Activated CD4-positive, alpha-beta T cell treated with anti-CD3 and anti-CD28 coated beads for 48 hours (primary cell): ENCODE measurements at regions not wholly inside any gene's neighbourhood (a gene's known extent, or its start where the extent isn't known, plus 50 kb on each side); places are given as distances from the start of the nearest gene placed in this dataset.
A peak's percentile ranks its signal among the peaks of the same experiment; 100 is the strongest.

Source experiments
- DNase-seq: peaks from one replicate; pipeline ENCODE4 v3.0.0-alpha.2; 2020

DNA sequence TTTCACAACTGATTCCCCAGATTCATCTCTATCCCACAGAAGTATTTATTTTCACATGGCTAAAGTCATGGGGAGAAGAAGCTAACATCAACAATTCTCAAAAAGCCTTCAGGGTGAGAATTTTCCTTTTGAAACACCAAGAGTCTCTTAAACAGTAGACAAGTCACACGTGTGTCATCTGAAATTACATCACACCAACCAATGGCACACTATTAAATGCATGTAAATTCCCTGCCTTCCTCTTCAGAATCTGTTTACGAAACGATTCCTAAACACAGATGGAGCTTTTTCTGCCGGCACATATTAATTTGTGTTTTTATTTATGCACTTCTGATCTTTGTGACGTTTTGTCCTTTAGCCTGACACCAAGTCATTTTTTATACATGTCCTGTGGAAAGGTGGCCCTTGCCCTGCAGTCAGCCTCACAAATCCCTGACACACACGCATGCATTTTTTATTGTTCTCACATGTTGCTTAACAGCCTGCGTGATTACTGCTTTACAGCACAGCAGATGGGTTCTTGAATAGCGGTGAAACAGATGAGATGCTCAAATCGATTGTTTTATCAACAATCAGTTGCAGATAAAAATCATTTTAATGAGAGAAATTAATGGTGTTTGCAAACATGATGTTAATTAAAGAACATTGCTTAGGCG lies 735.9 kb upstream of the TENM3 start:
- DNase-seq = no peak

DNA sequence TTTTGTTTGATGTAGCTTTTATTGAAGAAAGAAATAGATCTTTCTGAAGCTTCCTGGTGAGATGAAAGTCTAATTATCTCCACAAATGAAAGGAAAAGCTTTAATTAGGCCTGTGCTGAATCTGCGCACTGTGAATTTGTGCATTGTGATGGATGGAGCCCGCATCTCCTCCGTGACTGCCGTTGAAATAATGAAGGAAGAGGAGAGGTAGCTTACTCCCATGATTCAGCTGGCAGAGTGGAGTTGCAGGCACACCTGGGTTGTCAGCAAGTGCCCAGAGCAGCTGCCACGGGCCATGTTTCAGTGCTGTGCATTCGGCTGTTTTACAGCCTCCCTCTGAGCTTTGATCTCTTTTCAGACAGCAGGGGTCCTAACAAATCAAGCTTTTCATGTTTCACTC lies 735.3 kb upstream of the TENM3 start:
- no peak for DNase-seq

DNA sequence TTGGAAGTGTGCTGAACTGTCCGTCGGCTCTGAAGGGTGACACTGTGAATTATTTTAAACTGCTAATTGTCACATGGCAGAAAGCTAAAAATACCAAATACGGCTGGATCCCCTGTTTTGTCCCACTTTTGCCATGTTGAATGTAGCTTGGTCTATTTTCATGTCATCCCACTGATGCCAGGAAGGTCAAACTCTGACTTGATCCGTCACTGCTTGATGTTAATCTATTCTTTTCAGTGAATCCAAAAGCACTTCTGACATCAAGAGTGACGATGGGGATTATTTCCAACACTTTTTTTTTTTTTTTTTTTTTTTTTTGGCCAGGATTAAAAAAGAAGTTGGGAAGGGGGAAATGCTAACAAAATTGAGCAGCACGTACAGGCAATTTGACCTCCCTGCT lies 734.6 kb upstream of the TENM3 start:
- no peak for DNase-seq

DNA sequence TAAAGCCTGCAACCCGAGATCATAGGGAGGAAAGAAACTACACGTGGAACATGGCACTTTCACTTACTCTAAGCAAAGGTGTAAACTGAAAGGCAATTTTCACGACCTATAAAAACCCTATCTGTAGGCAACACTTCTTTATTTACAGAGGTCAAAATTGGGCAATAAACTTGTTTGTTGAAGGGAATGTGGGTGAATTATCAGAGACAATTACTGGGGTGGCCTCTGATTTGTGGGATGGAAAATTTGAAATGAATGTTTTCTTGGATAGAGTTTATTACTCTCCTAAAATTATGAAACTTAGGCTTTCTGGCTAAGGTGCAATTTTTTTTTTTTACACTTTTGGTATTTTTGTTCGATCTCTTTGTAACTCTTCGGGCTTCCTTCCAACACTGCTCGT lies 734.1 kb upstream of the TENM3 start:
- DNase-seq = no peak

DNA sequence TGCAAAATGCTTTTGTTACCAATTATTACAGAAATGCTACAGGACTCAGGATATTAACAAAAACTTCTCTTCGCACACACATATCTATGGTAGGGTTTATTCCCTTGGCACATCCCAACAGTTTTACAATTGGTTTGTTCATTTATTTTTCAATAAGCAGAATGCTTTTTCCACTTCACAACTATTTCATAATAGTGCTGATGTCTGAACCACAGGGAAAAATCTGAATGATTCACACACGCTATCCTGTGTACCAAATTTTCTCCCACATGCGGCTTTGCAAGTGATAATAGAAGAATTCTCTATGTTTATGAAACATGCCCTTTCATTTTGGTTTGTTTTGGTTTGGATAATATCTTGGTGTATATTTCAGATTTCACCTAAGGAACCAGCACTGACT lies 725.7 kb upstream of the TENM3 start:
- no peak for DNase-seq

DNA sequence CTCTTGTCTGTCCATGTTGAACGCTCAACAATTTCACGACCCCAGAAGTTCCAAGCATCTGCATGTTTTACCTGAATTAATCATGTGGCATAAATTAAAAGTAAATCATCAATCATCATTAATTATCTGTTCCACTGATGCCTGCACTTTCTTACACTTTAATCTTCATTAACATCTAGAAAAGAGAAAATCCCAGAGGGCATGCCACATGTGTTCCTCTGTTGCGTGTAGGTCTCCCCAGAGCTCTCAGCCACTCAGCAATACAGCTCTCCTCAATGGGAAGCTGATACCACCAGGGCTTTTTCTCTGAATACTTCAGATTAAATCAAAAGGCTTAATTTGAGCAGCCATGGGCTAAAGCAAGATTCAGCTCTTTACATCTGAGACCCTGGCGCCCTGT lies 722.4 kb upstream of the TENM3 start:
- no peak for DNase-seq

DNA sequence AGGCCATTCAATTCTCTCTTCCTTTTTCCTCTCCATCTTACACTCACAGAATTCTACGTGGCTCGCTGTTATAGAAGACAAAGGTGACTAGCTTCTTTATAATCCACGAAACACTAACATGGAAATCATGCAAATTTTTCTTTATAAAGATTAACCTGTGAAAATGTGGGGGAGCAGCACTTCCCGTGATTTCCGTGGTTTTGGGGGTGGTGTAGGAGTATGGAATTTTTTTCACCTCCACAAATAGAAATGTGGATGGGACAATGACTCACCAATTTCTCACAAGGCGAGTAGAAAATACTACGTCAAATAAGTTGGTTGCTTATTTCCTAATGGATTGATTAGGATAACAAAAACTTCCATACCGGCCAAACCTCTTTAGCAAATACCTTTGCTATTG lies 719.2 kb upstream of the TENM3 start:
- DNase-seq = no peak

DNA sequence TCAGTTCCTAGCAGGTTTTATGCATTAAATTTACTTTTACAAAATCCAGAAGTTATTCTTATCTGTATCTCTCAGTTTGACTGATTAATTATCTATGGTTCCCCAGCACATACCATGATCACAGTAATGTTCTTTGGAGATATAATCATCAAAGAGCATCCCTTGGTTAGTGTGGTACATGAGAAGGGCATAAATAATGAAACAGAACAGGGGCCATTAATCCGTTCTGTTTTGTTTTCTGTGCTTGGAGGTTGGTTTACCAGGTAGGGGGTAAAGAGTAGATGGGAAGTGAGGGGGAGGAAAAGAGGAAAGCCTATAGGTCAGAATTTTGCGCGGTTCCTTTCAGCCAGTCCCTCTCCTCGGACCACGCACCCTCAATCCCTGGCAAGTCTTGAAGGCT lies 718.7 kb upstream of the TENM3 start:
- DNase-seq = no peak

DNA sequence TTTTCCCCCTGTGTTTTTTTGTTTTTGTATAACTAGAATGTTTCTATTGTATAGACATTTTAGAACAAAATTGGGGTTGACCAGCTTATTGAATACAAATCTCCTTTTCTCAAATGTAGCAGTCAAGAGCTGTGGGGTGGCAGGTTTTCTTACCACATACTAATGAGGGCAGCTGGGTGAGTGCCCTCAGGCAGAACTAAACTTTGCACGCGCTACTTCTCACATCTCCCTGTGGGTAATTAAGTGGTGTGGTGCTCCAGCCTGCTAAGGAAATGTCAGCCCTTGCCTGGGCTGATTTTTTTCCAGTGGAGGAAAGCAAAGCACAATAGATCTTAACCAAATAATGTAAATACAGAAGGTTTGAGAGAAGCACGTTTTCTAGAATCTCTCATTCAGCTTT lies 717.6 kb upstream of the TENM3 start:
- DNase-seq = no peak

DNA sequence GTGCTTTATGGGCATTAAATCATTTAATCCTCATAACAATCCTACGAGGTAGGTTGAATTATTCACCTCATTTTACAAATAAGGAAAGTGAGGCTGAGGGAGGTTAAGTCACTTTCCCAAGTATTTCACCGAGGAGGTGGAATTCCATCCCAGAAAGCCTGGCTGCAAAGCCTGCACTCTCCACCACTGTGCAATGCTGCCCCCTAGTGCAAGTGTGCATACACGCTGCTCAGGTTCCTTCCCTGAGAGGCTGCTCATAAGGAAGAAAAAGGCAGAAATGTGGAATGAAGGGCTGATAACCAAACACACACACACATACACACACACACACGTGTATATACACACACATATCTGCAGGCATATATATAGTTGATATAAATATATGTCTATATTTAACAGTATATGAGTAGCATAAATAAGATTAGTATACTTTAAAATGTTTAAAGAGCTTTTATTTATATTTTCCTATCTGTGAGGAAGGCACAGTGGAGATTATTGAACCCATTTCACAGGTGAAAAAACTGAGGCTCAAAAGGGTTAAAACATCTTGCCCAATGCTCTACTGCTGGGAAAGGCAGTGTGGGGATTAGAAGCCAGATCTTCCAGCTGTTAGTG lies 714.5 kb upstream of the TENM3 start:
- DNase-seq = peak; percentile 45

DNA sequence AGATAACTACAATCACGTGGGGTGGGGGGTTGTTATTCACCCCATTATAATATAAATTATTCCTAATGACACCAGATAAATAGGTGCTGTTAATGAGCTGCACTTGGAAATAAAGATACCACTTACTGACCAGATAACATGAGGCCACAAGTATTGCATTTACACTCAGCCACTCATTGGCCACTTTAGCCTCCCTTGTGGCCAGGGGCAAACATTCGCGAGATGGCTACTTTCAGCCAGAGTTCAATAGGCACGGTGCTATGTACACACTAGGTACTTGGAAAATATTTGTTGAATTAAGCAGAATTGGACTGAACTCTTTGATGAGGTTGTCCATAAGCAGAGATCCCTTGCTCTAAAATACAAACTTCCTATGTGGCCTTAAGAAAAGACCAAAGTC lies 713.7 kb upstream of the TENM3 start:
- DNase-seq = no peak

DNA sequence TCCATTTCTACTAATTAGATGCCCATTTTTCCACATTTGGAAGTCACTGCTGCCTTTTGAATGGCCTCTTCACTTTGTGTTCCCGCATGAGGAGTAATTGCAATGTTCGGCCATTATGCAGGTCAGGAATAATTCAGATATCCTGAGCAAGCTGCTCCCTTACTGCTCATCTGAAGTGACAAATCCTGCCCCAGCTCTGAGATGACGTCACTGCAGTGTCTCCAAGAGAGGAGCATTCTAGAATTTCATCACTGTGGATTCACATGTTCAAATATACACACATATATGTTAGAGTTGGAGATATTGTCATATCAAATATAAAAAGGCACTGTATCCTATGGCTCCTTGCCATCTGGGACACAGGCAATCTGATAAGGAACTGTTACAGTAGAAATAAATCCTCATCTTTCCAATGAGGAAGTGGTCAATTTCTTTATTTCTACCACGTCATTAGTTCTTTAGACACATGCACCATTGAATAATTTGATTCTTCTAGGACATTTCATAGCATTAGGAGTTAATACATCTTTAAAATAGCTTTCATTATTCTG lies 706.9 kb upstream of the TENM3 start:
- no peak for DNase-seq

DNA sequence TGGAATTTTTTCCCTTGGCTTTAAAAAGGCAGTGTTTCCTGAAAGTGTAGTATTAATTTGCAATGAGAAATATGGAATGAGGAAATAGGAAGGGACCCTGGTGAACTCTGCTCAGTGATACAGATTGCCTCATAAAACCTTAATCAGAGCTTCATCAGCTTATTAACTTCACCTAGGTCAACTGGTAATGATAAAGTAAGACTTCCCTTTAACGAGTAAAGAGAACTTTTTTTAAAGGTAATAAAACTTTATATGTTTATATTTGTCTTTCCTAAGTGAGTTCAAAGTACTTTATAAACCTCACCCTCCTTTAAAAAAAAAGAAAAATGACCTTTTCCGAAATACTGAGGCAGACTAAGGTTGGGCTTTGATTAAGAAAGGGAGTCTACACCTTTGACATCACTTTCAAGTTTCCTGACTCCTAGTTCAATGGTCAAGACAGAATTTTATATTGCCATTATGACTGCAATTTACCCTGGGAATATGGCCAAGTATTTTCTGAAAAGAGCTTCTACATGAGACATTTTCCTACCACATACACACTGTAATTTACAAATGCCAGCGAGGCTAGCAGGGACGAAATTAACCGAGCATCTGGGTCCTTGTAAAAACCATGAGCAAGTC lies 706.3 kb upstream of the TENM3 start:
- no peak for DNase-seq

DNA sequence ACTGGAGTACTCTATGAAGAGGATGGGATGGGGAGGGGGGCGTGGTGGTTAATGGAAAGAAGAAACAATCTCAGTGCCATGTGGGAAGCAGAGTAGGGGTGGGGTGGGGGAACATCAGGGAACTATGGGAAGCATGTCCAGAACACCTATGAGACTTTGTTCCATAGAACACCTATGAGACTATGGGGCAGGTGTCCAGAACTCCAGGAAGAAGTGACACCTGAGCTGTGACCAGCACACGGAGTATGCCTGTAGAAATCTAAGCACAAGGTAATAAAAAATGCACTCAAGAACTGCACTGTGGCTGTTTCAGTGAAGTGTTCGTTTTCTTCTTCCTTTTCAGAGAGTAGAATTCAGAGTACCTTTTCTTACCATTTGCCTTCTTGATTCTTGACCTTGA lies 704.8 kb upstream of the TENM3 start:
- DNase-seq = no peak

DNA sequence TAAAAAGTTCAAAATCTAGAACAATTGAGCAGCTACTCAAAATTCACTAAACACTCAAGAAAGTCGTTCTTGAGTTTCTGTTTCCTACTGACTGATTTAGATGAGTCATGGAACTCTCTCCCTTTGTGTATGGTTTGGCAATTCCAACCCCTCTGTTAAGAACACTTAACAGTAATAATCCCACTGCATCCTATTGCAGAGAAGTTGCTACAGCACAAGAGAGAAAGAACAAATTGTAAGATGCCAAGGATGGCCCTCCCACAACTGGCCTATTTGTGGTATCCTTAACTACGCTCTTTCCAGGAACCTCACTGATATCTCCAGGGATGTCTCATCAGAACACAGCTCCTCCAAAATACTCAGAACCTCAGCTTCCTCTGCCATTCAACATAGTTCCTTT lies 701.8 kb upstream of the TENM3 start:
- DNase-seq = no peak

DNA sequence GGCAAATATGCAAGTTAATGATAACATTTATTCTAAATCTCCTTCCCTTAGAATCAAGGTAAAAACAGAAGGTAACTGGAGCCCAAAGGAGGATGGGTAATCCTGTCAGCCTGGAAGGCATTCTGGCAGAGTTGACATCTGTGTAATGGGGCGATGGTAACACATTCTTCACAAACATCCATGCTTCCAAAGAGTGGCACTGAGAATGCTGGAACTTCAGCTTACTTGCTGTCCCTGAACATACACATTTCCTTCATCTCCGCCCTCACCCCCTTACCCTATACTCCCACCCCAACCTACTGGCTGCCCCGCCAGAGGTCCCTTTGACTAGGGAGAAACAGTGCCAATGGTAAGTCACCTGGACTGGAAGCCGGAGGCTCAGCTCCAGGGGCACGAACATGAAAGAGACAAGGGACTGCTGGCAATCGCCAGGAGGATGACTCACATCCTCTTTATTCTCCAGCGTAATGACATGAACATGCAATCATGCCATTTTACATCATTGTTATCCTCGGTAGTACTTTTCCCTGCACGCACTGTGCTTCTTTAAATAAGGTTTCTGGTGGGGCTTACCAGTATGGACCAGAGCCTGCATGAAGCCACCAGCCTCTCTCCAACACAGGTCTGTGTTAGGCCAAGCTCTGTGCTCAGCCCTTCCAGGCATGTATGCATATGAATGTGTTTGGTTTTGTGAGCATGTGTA lies 694.2 kb upstream of the TENM3 start:
- no peak for DNase-seq

DNA sequence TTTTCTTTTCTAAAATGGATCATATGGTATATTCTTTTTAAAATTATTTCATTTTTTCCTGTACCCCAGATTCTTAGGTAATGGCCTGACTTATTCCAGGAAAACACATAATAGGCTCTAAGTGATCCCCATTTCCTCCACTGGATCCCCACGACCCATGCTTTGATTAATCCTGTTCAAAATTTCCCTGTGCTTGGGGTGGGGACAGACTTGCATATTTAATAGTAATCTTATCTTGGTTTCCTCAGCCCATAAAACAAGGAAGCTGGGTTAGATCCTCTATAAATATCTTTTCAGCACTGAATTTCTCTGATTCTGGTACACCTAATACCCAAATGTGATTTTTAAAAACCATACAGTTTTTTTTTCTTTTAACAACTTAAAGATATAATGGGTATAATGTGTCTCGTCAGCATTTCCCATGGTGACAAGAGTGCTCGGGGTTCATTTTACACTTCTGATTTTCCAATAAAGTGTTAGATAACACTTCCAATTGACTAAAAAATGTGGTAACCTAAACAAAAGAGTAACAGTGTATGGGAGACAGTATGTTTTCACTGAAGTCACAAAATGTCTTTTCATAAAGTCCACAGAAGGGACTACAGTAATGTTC lies 693.5 kb upstream of the TENM3 start:
- no peak for DNase-seq

DNA sequence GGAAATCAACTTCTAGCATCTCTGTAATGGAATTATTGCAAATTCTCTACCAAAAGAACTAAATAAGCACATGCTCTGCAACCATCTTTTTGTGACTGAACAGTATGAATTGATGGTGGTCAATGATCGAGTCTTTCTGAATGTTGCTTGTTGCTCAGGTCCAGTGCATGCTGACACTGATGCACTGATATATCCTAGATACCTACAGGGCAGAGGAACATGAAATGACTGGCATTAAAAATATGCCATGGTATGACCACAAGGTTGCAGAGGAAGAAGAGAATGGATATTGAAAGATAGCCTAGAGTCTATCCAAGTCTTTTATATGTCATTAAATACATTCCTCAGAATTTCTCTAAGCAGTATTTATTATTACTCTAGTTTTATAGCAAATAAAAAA lies 692.8 kb upstream of the TENM3 start:
- DNase-seq = no peak

DNA sequence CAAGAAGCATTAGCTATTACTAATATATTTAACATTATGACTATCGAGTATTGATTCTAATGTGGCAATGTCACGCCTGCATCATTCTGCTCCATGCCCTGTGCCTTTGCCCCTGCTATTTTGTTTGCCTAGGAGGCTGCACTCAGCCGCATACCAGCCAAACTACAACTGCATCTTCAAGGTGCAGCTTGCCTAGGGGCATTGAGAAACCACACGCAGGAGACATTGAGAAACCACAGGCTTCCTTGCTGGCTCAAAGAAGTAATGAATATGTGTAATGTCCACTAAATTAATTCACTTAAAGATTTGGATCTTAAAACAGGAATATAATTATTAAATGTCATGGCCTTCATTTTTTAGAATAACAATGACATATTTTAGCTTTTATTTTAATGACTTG lies 683.6 kb upstream of the TENM3 start:
- no peak for DNase-seq

DNA sequence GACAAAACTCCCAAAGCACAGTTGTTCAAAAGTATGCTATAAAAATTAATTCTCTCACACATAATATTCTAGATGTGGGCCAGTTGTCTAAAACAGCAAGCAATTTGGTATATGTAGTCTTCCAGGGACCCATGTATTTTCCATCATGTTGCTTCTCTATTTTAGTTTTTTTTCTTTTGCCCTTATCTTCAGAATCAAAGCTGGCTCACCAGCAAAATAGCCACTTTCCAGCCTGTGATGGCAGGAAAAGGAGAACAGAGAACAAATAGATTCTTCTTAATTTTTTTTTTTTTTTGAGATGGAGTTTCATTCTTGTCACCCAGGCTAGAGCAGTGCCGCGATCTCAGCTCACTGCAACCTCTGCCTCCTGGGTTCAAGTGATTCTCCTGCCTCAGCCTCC lies 680.8 kb upstream of the TENM3 start:
- no peak for DNase-seq

DNA sequence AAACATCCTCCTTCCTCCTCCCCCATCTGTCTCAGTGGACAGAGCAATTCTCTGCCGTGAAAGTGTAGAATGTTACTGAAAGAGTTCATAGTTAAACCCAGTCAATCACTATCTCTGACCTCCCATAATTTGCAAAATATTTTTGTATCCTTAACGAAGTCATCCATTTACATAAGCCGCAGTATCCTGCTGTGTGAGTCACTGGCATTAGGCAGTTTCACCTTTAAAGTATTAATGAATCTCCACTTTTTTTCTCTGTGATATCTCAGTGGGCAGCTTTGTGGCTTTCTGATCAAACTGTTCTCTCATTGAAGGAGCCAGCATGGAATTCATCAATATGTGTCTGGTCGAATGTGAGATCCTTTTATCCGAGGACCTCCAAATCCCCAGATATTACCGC lies 678.6 kb upstream of the TENM3 start:
- no peak for DNase-seq

DNA sequence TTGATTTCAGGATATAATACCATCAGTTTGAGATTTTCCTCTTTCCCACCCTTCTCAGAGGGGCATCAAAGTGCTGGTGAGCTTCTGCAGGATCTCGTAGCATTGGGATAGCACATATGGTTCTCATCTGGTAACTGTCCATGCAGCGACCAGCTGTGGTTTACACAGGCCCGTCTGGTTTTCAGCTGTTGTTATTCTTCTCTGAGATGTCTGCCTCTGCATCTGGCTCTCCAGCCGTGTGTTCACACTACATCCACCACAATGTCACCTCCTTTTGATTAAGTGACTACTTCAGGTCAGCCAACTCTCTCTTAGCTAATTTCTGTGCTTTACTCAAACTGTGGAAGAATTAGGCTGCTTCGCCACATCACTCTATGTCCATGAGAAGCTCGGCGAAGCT lies 676.7 kb upstream of the TENM3 start:
- DNase-seq = no peak

DNA sequence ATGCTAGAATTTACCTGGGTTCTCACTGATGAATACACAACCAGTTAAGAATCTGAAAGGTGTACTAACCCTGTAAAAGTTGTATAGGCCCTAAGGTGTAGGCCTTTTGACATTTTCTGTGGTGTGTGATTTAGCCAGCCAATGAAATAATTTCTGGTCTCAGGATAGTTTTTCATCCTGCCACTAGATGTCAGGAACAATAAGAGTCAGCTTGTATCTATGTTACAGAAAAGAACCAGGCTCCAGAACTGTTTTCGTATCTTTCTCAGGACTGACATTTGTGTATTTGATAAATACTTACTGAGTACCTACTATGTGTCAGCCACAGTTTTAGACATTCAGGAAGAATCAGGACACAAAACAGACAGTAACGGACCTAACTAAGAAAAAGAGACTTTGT lies 673.6 kb upstream of the TENM3 start:
- no peak for DNase-seq

DNA sequence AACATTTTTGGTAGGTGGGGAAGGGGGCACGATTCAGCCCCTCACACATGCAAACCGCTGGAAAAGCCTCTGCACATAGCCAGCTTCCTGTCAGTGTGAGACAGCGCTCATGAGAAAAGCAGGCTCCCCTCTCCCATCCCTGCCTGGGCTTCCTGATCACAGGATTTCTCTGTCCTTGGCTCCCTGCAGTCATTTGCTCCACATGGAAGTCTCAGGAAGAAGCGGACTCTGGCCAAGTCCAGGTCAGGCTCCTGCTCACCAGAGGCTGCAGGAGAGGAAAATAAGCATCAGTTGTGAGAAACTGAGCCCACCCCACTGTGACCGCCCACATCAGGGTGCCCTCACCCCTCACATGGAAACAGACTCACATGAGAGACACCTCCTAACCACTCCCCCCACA lies 664.3 kb upstream of the TENM3 start:
- no peak for DNase-seq
